ENCODE measurements at regions not wholly inside any gene's neighbourhood (a gene's known extent, or its start where the extent isn't known, plus 50 kb on each side); places are given as distances from the start of the nearest gene placed in this dataset.

- Histone ChIP-seq H3K4me1 (ENCODE audit: insufficient read depth, poor library complexity, severe bottlenecking) (peaks cover 34% of the 10 kb centered on the region), H3K36me3 (ENCODE audit: low read depth) (no peaks in the 10 kb centered on the region; the same call in 1 of the 2 replicates), H3K27ac (ENCODE audit: poor library complexity, severe bottlenecking) (peak overlapping the region; percentile 89), H3K27me3 (ENCODE audit: insufficient read depth, poor library complexity, severe bottlenecking) (no peaks in the 10 kb centered on the region), H3K4me3 (ENCODE audit: severe bottlenecking) (no peak overlapping the region), H3K9me3 (ENCODE audit: severe bottlenecking) (peaks cover 2% of the 10 kb centered on the region)
- TF ChIP-seq CTCF (IDR thresholded peaks at IDR 0.05; ENCODE audit: poor library complexity, severe bottlenecking), result no peak
- DNase-seq (ENCODE audit: low spot score), result no peak
- no peak for ATAC-seq (ENCODE audit: low read depth)
Measured at GRCh38 chr1:93811326-93812065, 67.5 kb downstream of the DNTTIP2 start.

DNA sequence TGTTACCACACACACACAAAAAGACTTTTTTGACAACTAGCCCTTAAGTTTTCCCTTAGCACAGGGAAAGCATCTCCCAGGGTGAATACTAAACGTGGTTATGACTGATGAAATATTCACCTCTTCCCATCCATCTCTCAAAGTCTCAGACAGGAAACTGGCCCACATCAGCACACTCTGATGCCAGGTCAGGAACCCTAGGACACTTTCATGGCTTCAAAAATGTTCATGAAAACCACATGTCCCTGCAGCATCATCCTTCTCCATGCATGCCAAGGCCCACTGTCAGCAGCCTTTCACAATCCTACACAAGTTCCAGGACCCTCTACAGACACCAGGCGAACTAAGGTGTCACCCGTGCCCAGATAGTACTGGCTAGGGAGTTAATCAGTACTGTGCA lies 68.7 kb downstream of the DNTTIP2 start:
- H3K4me1 ChIP-seq (ENCODE audit: insufficient read depth, poor library complexity, severe bottlenecking), result peaks cover 31% of the 10 kb centered on the region
- H3K27ac ChIP-seq (ENCODE audit: poor library complexity, severe bottlenecking), result peak overlapping the region; percentile 89
- H3K36me3 ChIP-seq (ENCODE audit: low read depth), result no peaks in the 10 kb centered on the region; the same call in 1 of the 2 replicates
- no peaks in the 10 kb centered on the region for H3K27me3 ChIP-seq (ENCODE audit: insufficient read depth, poor library complexity, severe bottlenecking)
- ATAC-seq (ENCODE audit: low read depth) (no peak), DNase-seq (ENCODE audit: low spot score) (no peak)
- no peak overlapping the region for H3K4me3 ChIP-seq (ENCODE audit: severe bottlenecking)
- no peak for TF ChIP-seq CTCF (IDR thresholded peaks at IDR 0.05; ENCODE audit: poor library complexity, severe bottlenecking)
- peaks cover 2% of the 10 kb centered on the region for H3K9me3 ChIP-seq (ENCODE audit: severe bottlenecking)

DNA sequence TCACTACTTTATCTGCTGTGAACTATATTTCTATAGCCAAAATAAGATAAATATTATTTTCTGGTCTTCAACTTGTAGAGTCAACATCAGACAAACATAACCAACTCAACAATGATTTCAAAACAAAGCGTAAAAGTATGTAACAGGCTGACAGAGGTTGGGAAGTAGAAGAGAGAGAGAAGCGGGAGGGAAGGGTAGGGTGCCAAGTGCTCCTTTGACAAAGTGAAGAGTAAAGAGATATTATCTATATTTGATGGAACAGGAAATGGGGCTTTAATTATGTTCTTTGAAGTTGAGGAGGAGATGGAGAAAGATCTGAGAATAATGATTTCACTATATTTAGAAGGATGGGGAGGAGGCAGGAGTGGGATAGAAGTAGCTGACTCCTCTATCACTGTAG lies 70.1 kb downstream of the DNTTIP2 start:
- Histone ChIP-seq H3K27ac (ENCODE audit: poor library complexity, severe bottlenecking) (peak overlapping the region; percentile 89), H3K36me3 (ENCODE audit: low read depth) (no peaks in the 10 kb centered on the region; the same call in 1 of the 2 replicates), H3K4me1 (ENCODE audit: insufficient read depth, poor library complexity, severe bottlenecking) (peaks cover 44% of the 10 kb centered on the region), H3K27me3 (ENCODE audit: insufficient read depth, poor library complexity, severe bottlenecking) (no peaks in the 10 kb centered on the region), H3K4me3 (ENCODE audit: severe bottlenecking) (no peak overlapping the region), H3K9me3 (ENCODE audit: severe bottlenecking) (peaks cover 2% of the 10 kb centered on the region)
- ATAC-seq (ENCODE audit: low read depth), result no peak
- no peak for DNase-seq (ENCODE audit: low spot score)
- no peak for TF ChIP-seq CTCF (IDR thresholded peaks at IDR 0.05; ENCODE audit: poor library complexity, severe bottlenecking)

DNA sequence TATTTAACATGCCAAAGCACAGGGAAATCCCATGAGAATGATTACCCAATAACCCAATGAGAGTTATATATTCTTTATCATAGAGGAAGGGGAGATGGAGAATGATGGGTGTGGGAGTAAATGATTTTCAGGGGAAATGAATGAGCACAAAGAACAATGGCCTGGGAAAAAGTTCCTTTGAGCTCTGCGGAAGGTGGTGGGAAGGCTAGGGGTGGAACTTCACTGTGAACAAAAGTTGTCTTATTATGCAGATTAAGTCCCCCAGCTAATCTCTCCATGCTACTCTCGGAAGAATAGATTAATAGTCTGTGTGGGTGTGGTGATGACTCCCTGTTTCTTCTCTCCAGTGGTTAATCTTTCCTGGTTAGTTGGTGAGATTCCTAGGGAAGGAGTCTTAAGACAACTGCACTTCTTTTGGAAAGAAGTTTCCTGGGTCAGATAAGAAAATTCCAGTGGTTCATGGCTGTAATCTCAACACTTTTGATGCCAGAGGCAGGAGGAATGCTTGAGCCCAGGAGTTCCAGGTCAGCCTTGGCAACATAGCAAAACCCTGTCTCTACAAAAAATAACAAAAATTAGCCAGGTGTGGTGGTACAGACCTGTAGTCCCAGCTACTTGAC lies 71.6 kb downstream of the DNTTIP2 start:
- peak overlapping the region; percentile 96 for H3K27ac ChIP-seq (ENCODE audit: poor library complexity, severe bottlenecking)
- no peak for ATAC-seq (ENCODE audit: low read depth)

More for the DNA sequence above, 71.6 kb downstream of the DNTTIP2 start:
- Histone ChIP-seq H3K4me1 (ENCODE audit: insufficient read depth, poor library complexity, severe bottlenecking) (peaks cover 33% of the 10 kb centered on the region), H3K4me3 (ENCODE audit: severe bottlenecking) (no peak overlapping the region), H3K9me3 (ENCODE audit: severe bottlenecking) (peaks cover 2% of the 10 kb centered on the region), H3K27me3 (ENCODE audit: insufficient read depth, poor library complexity, severe bottlenecking) (no peaks in the 10 kb centered on the region), H3K36me3 (ENCODE audit: low read depth) (no peaks in the 10 kb centered on the region; the same call in 1 of the 2 replicates)
- no peak for DNase-seq (ENCODE audit: low spot score)
- TF ChIP-seq CTCF (IDR thresholded peaks at IDR 0.05; ENCODE audit: poor library complexity, severe bottlenecking), result no peak

Measured in RWPE2 (cell line).